Transverse colon (tissue), 4 donors: ENCODE measurements at regions not wholly inside any gene's neighbourhood (a gene's known extent, or its start where the extent isn't known, plus 50 kb on each side); places are given as distances from the start of the nearest gene placed in this dataset.

Source experiments
- CTCF ChIP-seq, 5 experiments: fragments of 200-600 bp in 3 of 5; fragments of 450-650 bp in 2 of 5; sonication (generic) in 3 of 5; IDR thresholded peaks; 1 replicate in 2 of 5; 2 replicates in 3 of 5; pipeline ENCODE4 v1.5.1; 2016 to 2017; ENCODE audit warnings: antibody characterized with exemption in 5 of 5, inconsistent platforms in 3 of 5, mild to moderate bottlenecking in 2 of 5, moderate library complexity in 1 of 5
- EP300 ChIP-seq: sonication (generic); formaldehyde crosslinking; IDR thresholded peaks from one replicate; pipeline ENCODE4 v1.6.1; 2017; ENCODE audit warnings: antibody characterized with exemption, low read depth
- POLR2A ChIP-seq: fragments of 450-650 bp; IDR thresholded peaks from one replicate; pipeline ENCODE4 v1.6.1; 2016; ENCODE audit warnings: antibody characterized with exemption, mild to moderate bottlenecking, moderate library complexity
- POLR2AphosphoS5 ChIP-seq, 3 donors: sonication (generic); formaldehyde crosslinking; IDR thresholded peaks; one replicate each; pipeline ENCODE4 v1.6.1; 2016; ENCODE audit warnings: antibody characterized with exemption in 3 of 3

- TF ChIP-seq CTCF (IDR thresholded peaks at IDR 0.05) (no peak), POLR2A (no peak), EP300 (no peak), POLR2AphosphoS5 (IDR thresholded peaks at IDR 0.05) (no peak)
Measured at GRCh38 chr3:116640109-116640508, 69.5 kb upstream of the TUSC7 start.
